HepG2 (cell line): ENCODE measurements at regions not wholly inside any gene's neighbourhood (a gene's known extent, or its start where the extent isn't known, plus 50 kb on each side); places are given as distances from the start of the nearest gene placed in this dataset.

Experiments used
- AFF4 ChIP-seq: sonication (generic); formaldehyde crosslinking; IDR thresholded peaks from 2 replicates; pipeline ENCODE4 v1.4.0; 2020; ENCODE audit warnings: missing genetic modification reagents
- BORCS8-MEF2B ChIP-seq: sonication (generic); formaldehyde crosslinking; IDR thresholded peaks from 2 replicates; pipeline ENCODE4 v1.8.0; 2022; ENCODE audit warnings: mild to moderate bottlenecking, missing genetic modification reagents
- ETS1 ChIP-seq: sonication (generic); formaldehyde crosslinking; IDR thresholded peaks from 2 replicates; pipeline ENCODE4 v1.4.0; 2020; ENCODE audit warnings: missing genetic modification reagents
- HOXA9 ChIP-seq: sonication (generic); formaldehyde crosslinking; IDR thresholded peaks from 2 replicates; pipeline ENCODE4 v1.8.1; 2022; ENCODE audit warnings: missing genetic modification reagents, mild to moderate bottlenecking, moderate library complexity, borderline replicate concordance
- MBNL3 ChIP-seq: fragments of 250-450 bp; sonication (Bioruptor Pico); conservative IDR thresholded peaks from 2 replicates; pipeline ENCODE4 v1.8.0; 2022; ENCODE audit warnings: mild to moderate bottlenecking, inconsistent platforms
- POGZ ChIP-seq: sonication (generic); formaldehyde crosslinking; IDR thresholded peaks from 2 replicates; pipeline ENCODE4 v1.4.0; 2020; ENCODE audit warnings: mild to moderate bottlenecking, missing genetic modification reagents
- PRDM15 ChIP-seq: sonication (generic); formaldehyde crosslinking; IDR thresholded peaks from 2 replicates; pipeline ENCODE4 v1.4.0; 2020; ENCODE audit warnings: missing genetic modification reagents
- TCF12 ChIP-seq, 2 experiments: fragments of 450-650 bp in 1 of 2; sonication (generic) in 1 of 2; formaldehyde crosslinking in 1 of 2; IDR thresholded peaks; 2 replicates each; pipeline versions ENCODE4 v1.6.1 to v1.8.0; 2017 to 2022; ENCODE audit warnings: antibody characterized with exemption in 1 of 2, mild to moderate bottlenecking in 1 of 2, missing genetic modification reagents in 1 of 2, moderate library complexity in 1 of 2
- ZBTB33 ChIP-seq: sonication (generic); formaldehyde crosslinking; IDR thresholded peaks from 2 replicates; pipeline ENCODE4 v1.4.0; 2020; ENCODE audit warnings: missing genetic modification reagents
- ZNF354B ChIP-seq: sonication (generic); formaldehyde crosslinking; IDR thresholded peaks from 2 replicates; pipeline ENCODE4 v1.8.0; 2022; ENCODE audit warnings: mild to moderate bottlenecking, missing genetic modification reagents
- ZNF768 ChIP-seq: sonication (generic); formaldehyde crosslinking; IDR thresholded peaks from 2 replicates; pipeline ENCODE4 v1.4.0; 2020; ENCODE audit warnings: missing genetic modification reagents

GRCh38 chr13:80250213-80250810 lies 90.6 kb downstream of the SPRY2 start (continued):
- no peak for TF ChIP-seq AFF4
- TF ChIP-seq POGZ (CRISPR knock-in tag): no peak
- no peak for TF ChIP-seq MBNL3 (CRISPR knock-in tag)
- TF ChIP-seq BORCS8-MEF2B (CRISPR knock-in tag): no peak
- no peak for TF ChIP-seq TCF12 (IDR thresholded peaks at IDR 0.05)
- TF ChIP-seq TCF12 (CRISPR knock-in tag; IDR thresholded peaks at IDR 0.05): no peak
- no peak for TF ChIP-seq ETS1 (CRISPR knock-in tag)
- TF ChIP-seq PRDM15 (CRISPR knock-in tag): no peak
- no peak for TF ChIP-seq ZNF354B (CRISPR knock-in tag)
- no peak for TF ChIP-seq HOXA9 (CRISPR knock-in tag)
- no peak for TF ChIP-seq ZNF768
- TF ChIP-seq ZBTB33: no peak
